HCT116 (cell line): ENCODE measurements at regions not wholly inside any gene's neighbourhood (a gene's known extent, or its start where the extent isn't known, plus 50 kb on each side); places are given as distances from the start of the nearest gene placed in this dataset.

ENCODE experiments used
- ATAC-seq: fragments of 200-7000 bp; cut with Tn5 transposase; 2 replicates; pipeline ENCODE4 v1.9.1; 2020; ENCODE audit warnings: mild to moderate bottlenecking, moderate library complexity
- BruUV-seq: library from RNA; stranded (reverse); fragments of 400-500 nt; replicated peaks from 2 replicates; lab custom pipeline; 2021; lab: Mats Ljungman, UMichigan
- CTCF ChIA-PET: fragments of 300-600 bp; sonication (Branson Sonifier 250); formaldehyde crosslinking; loops from one replicate; lab custom pipeline; 2021; ENCODE audit warnings: antibody characterized with exemption; lab: Charles Lee
- POLR2A ChIA-PET: fragments of 300-600, 350-600 bp; sonication (Branson Sonifier 250); formaldehyde crosslinking; loops from one replicate; lab custom pipeline; 2021; ENCODE audit warnings: antibody characterized with exemption; lab: Charles Lee
- RAD21 ChIA-PET, 2 experiments: fragments of 300-600 bp; sonication (Branson Sonifier 250); formaldehyde crosslinking; loops; one replicate each; lab custom pipeline; 2023; ENCODE audit warnings: low total read pairs in 2 of 2; ENCODE audit not compliant: uncharacterized antibody in 2 of 2, unreplicated experiment in 2 of 2, low non-redundant PET in 1 of 2; lab: Charles Lee
- DNase-seq: peaks from one replicate; pipeline ENCODE4 v3.0.0-alpha.2; 2010; ENCODE audit warnings: low read depth, low spot score
- H2AFZ ChIP-seq: fragments of 200-600 bp; shearing (Covaris generic), sonication (generic); 2 replicates; pipeline ENCODE4 v1.6.1; 2017; ENCODE audit warnings: low read depth, mixed run types, mixed read lengths, antibody characterized with exemption, low read length; ENCODE audit not compliant: poor library complexity, severe bottlenecking
- H3K27ac ChIP-seq: 2 replicates; pipeline ENCODE4 v1.5.1; 2012; ENCODE audit warnings: low read depth, low read length
- H3K27me3 ChIP-seq: fragments of 200-600 bp; sonication (generic); 2 replicates; pipeline ENCODE4 v1.6.1; 2016; ENCODE audit warnings: mixed run types, low read length, mixed read lengths; ENCODE audit not compliant: insufficient read depth
- H3K36me3 ChIP-seq, 2 experiments: fragments of 200-500 bp in 1 of 2; fragments of 200-600 bp in 1 of 2; sonication (Bioruptor generic) in 1 of 2; sonication (generic) in 1 of 2; 2 replicates each; pipeline versions ENCODE4 v1.5.1 to v1.6.1; 2014 to 2016; ENCODE audit warnings: low read length in 2 of 2, inconsistent platforms in 1 of 2, mixed read lengths in 1 of 2, mixed run types in 1 of 2; ENCODE audit not compliant: insufficient read depth in 2 of 2, control insufficient read depth in 1 of 2
- H3K4me1 ChIP-seq, 2 experiments: fragments of 200-600 bp in 1 of 2; sonication (generic) in 1 of 2; 2 replicates each; pipeline versions ENCODE4 v1.5.1 to v1.6.1; 2012 to 2017; ENCODE audit warnings: low read length in 2 of 2, inconsistent platforms in 1 of 2, mild to moderate bottlenecking in 1 of 2, mixed read lengths in 1 of 2, mixed run types in 1 of 2, moderate library complexity in 1 of 2; ENCODE audit not compliant: insufficient read depth in 2 of 2, control insufficient read depth in 1 of 2
- H3K4me2 ChIP-seq: fragments of 200-600 bp; sonication (generic); 2 replicates; pipeline ENCODE4 v1.6.1; 2017; ENCODE audit warnings: mixed run types, low read length, mixed read lengths
- H3K4me3 ChIP-seq, 2 experiments: fragments of 200-600 bp in 1 of 2; sonication (generic) in 1 of 2; replicated peaks in 1 of 2; 2 replicates each; pipeline ENCODE4 v1.5.1; 2011 to 2016; ENCODE audit warnings: low read length in 2 of 2, control low read depth in 1 of 2, low read depth in 1 of 2, mild to moderate bottlenecking in 1 of 2, mixed read lengths in 1 of 2, mixed run types in 1 of 2
- H3K79me2 ChIP-seq: fragments of 200-600 bp; sonication (generic); 2 replicates; pipeline ENCODE4 v1.6.1; 2017; ENCODE audit warnings: mild to moderate bottlenecking, mixed run types, low read length, moderate library complexity, mixed read lengths; ENCODE audit not compliant: insufficient read depth
- H3K9ac ChIP-seq: fragments of 200-600 bp; sonication (generic); 2 replicates; pipeline ENCODE4 v1.6.1; 2016; ENCODE audit warnings: low read length, mixed read lengths
- H3K9me2 ChIP-seq: fragments of 200-600 bp; sonication (generic), shearing (Covaris generic); 2 replicates; pipeline ENCODE4 v1.6.1; 2017; ENCODE audit warnings: mixed run types, mild to moderate bottlenecking, moderate library complexity; ENCODE audit not compliant: insufficient read depth
- H3K9me3 ChIP-seq, 2 experiments: fragments of 200-500 bp in 1 of 2; fragments of 200-600 bp in 1 of 2; sonication (Bioruptor generic) in 1 of 2; sonication (generic) in 1 of 2; 2 replicates each; pipeline ENCODE4 v1.6.1; 2014 to 2017; ENCODE audit warnings: low read length in 2 of 2, mixed read lengths in 2 of 2, inconsistent platforms in 1 of 2, low read depth in 1 of 2, mild to moderate bottlenecking in 1 of 2, mixed run types in 1 of 2, moderate library complexity in 1 of 2; ENCODE audit not compliant: control insufficient read depth in 1 of 2, insufficient read depth in 1 of 2
- H4K20me1 ChIP-seq: fragments of 200-600 bp; sonication (generic), shearing (Covaris generic); 2 replicates; pipeline ENCODE4 v1.6.1; 2017; ENCODE audit warnings: mixed run types, mild to moderate bottlenecking, moderate library complexity; ENCODE audit not compliant: insufficient read depth
- CBX3 ChIP-seq: IDR thresholded peaks from 2 replicates; pipeline ENCODE4 v1.6.1; 2012; ENCODE audit warnings: low read depth
- CEBPB ChIP-seq: IDR thresholded peaks from 2 replicates; pipeline ENCODE4 v1.6.1; 2012; ENCODE audit warnings: low read depth
- EGR1 ChIP-seq: IDR thresholded peaks from 2 replicates; pipeline ENCODE4 v1.6.1; 2012; ENCODE audit warnings: low read depth
- EZH2phosphoT487 ChIP-seq: fragments of 200-600 bp; IDR thresholded peaks from 2 replicates; pipeline ENCODE4 v1.6.1; 2018; ENCODE audit warnings: antibody characterized with exemption, borderline replicate concordance
- FOSL1 ChIP-seq: IDR thresholded peaks from 2 replicates; pipeline ENCODE4 v1.6.1; 2012; ENCODE audit warnings: low read depth
- JUND ChIP-seq: IDR thresholded peaks from 2 replicates; pipeline ENCODE4 v1.6.1; 2012
- POLR2A ChIP-seq: IDR thresholded peaks from 2 replicates; pipeline ENCODE4 v1.7.0; 2011; ENCODE audit warnings: borderline replicate concordance; ENCODE audit not compliant: insufficient read depth, insufficient read length; ENCODE audit errors: extremely low read depth
- POLR2AphosphoS5 ChIP-seq: IDR thresholded peaks from 2 replicates; pipeline ENCODE4 v1.6.1; 2011; ENCODE audit warnings: mild to moderate bottlenecking, low read depth, low read length, moderate library complexity
- SP1 ChIP-seq: IDR thresholded peaks from 2 replicates; pipeline ENCODE4 v1.6.1; 2012; ENCODE audit warnings: low read depth
- SRF ChIP-seq: IDR thresholded peaks from 2 replicates; pipeline ENCODE4 v1.6.1; 2012; ENCODE audit warnings: low read depth
- TCF7L2 ChIP-seq: IDR thresholded peaks from 2 replicates; pipeline ENCODE4 v1.7.0; 2011; ENCODE audit warnings: borderline replicate concordance, inconsistent platforms; ENCODE audit not compliant: insufficient read depth, insufficient read length; ENCODE audit errors: extremely low read depth
- YY1 ChIP-seq: IDR thresholded peaks from 2 replicates; pipeline ENCODE4 v1.6.1; 2011; ENCODE audit warnings: low read length, low read depth, moderate library complexity, mild to moderate bottlenecking; ENCODE audit not compliant: insufficient replicate concordance; ENCODE audit errors: extremely low read depth
- ZNF274 ChIP-seq: fragments of 200-500 bp; sonication (Bioruptor generic); IDR thresholded peaks from 2 replicates; pipeline ENCODE4 v1.6.1; 2014; ENCODE audit warnings: mild to moderate bottlenecking, low read depth, low read length, inconsistent platforms
- intact Hi-C: fragments of 100-400 bp; cut with micrococcal nuclease; formaldehyde crosslinking; loops from 2 replicates; pipeline ENCODE4 v1.10.0; 2022
- TF ChIP-seq, protein P1 (sequence below), 3 experiments: fragments of 200-600 bp in 1 of 3; sonication (generic) in 1 of 3; IDR thresholded peaks in 2 of 3; conservative IDR thresholded peaks in 1 of 3; 2 replicates each; pipeline ENCODE4 v1.5.1; 2012 to 2017; ENCODE audit warnings: low read depth in 2 of 3, low read length in 2 of 3, antibody characterized with exemption in 1 of 3, borderline replicate concordance in 1 of 3, control low read depth in 1 of 3, mild to moderate bottlenecking in 1 of 3, mixed read lengths in 1 of 3, mixed run types in 1 of 3, moderate library complexity in 1 of 3; ENCODE audit not compliant: insufficient read depth in 1 of 3
- TF ChIP-seq, protein P2 (sequence below): IDR thresholded peaks from 2 replicates; pipeline ENCODE4 v1.6.1; 2012
- TF ChIP-seq, protein P3 (sequence below): IDR thresholded peaks from 2 replicates; pipeline ENCODE4 v1.6.1; 2012
- TF ChIP-seq, protein P4 (sequence below): IDR thresholded peaks from 2 replicates; pipeline ENCODE4 v1.6.1; 2012; ENCODE audit warnings: low read depth

DNA sequence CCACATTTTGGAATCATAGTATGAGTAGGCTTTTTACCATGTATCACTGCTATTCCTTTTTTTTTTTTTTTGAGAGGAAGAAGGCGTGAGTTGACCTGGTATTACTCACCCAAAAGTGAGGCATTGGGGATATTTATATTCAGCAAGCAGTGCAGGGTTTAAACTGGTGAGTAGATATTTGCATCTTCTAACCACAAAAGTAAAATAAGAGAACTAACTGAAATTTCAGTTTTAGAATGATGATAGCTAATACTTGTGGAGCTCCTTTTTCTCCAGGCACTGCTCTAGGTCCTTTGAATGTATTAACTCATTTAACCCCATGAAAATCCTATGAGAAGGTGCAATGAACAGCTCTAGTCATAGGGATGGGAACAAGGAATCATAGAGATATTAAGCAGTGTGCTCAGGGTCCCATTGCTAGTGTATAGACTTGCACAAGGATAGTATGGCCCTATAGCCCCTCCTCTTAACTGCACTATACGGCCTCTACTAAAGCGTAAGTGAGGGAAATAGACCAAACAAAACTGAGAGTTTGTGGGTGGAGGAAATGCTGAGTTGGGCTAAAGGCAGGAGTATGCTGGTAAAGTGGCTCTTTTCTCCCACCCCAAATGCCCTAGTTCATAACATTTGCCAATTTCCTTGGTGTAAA is 104.3 kb upstream of the MAX start:
- no peaks in the 10 kb centered on the region for H3K27me3 ChIP-seq
- ATAC-seq: no peak
- H4K20me1 ChIP-seq: no peaks in the 10 kb centered on the region
- H3K9ac ChIP-seq: no peak overlapping the region
- TF ChIP-seq YY1 (no peak), TCF7L2 (no peak), JUND (no peak), FOSL1 (no peak), SP1 (no peak), SRF (no peak), POLR2A (no peak), ZNF274 (no peak), EGR1 (no peak), POLR2AphosphoS5 (no peak), CBX3 (no peak), CEBPB (no peak), EZH2phosphoT487 (no peak)
- TF ChIP-seq, protein P1, sequence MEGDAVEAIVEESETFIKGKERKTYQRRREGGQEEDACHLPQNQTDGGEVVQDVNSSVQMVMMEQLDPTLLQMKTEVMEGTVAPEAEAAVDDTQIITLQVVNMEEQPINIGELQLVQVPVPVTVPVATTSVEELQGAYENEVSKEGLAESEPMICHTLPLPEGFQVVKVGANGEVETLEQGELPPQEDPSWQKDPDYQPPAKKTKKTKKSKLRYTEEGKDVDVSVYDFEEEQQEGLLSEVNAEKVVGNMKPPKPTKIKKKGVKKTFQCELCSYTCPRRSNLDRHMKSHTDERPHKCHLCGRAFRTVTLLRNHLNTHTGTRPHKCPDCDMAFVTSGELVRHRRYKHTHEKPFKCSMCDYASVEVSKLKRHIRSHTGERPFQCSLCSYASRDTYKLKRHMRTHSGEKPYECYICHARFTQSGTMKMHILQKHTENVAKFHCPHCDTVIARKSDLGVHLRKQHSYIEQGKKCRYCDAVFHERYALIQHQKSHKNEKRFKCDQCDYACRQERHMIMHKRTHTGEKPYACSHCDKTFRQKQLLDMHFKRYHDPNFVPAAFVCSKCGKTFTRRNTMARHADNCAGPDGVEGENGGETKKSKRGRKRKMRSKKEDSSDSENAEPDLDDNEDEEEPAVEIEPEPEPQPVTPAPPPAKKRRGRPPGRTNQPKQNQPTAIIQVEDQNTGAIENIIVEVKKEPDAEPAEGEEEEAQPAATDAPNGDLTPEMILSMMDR (IDR thresholded peaks at IDR 0.05 in 2 of 3, conservative IDR thresholded peaks at IDR 0.05 in 1 of 3; ENCODE audit: borderline replicate concordance in 1 of 3, insufficient read depth in 1 of 3, low read depth in 2 of 3, low read length in 2 of 3): no peak
- TF ChIP-seq, protein P2, sequence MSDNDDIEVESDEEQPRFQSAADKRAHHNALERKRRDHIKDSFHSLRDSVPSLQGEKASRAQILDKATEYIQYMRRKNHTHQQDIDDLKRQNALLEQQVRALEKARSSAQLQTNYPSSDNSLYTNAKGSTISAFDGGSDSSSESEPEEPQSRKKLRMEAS: no peak
- TF ChIP-seq, protein P3, sequence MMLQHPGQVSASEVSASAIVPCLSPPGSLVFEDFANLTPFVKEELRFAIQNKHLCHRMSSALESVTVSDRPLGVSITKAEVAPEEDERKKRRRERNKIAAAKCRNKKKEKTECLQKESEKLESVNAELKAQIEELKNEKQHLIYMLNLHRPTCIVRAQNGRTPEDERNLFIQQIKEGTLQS: no peak
- TF ChIP-seq, protein P4, sequence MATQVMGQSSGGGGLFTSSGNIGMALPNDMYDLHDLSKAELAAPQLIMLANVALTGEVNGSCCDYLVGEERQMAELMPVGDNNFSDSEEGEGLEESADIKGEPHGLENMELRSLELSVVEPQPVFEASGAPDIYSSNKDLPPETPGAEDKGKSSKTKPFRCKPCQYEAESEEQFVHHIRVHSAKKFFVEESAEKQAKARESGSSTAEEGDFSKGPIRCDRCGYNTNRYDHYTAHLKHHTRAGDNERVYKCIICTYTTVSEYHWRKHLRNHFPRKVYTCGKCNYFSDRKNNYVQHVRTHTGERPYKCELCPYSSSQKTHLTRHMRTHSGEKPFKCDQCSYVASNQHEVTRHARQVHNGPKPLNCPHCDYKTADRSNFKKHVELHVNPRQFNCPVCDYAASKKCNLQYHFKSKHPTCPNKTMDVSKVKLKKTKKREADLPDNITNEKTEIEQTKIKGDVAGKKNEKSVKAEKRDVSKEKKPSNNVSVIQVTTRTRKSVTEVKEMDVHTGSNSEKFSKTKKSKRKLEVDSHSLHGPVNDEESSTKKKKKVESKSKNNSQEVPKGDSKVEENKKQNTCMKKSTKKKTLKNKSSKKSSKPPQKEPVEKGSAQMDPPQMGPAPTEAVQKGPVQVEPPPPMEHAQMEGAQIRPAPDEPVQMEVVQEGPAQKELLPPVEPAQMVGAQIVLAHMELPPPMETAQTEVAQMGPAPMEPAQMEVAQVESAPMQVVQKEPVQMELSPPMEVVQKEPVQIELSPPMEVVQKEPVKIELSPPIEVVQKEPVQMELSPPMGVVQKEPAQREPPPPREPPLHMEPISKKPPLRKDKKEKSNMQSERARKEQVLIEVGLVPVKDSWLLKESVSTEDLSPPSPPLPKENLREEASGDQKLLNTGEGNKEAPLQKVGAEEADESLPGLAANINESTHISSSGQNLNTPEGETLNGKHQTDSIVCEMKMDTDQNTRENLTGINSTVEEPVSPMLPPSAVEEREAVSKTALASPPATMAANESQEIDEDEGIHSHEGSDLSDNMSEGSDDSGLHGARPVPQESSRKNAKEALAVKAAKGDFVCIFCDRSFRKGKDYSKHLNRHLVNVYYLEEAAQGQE: no peak
- RAD21 ChIA-PET: no interaction called here
- H2AFZ ChIP-seq: no peak overlapping the region
- POLR2A ChIA-PET: no interaction called here
- H3K4me2 ChIP-seq: no peak overlapping the region
- H3K4me1 ChIP-seq: peaks cover 5 to 8% of the 10 kb centered on the region in 2 experiments
- H3K36me3 ChIP-seq: no peaks in the 10 kb centered on the region
- H3K79me2 ChIP-seq: no peaks in the 10 kb centered on the region
- no peaks in the 10 kb centered on the region for H3K9me2 ChIP-seq
- CTCF ChIA-PET: no interaction called here
- BruUV-seq: no TSS peak
- intact Hi-C loops: no loop called here
- H3K9me3 ChIP-seq: no peaks in the 10 kb centered on the region
- H3K4me3 ChIP-seq: no peak overlapping the region
- DNase-seq: no peak
- no peak overlapping the region for H3K27ac ChIP-seq
